Karpas-422 (cell line): ENCODE measurements at regions not wholly inside any gene's neighbourhood (a gene's known extent, or its start where the extent isn't known, plus 50 kb on each side); places are given as distances from the start of the nearest gene placed in this dataset.

Experiments used
- DNase-seq: peaks from one replicate; pipeline ENCODE4 v3.0.0-alpha.2; 2015
- H2AFZ ChIP-seq: fragments of 200-600 bp; sonication (generic); 2 replicates; pipeline ENCODE4 v1.6.1; 2014; ENCODE audit warnings: antibody characterized with exemption, low read length, mixed read lengths
- H3K27ac ChIP-seq: fragments of 200-600 bp; sonication (generic); 2 replicates; pipeline ENCODE4 v1.5.1; 2014; ENCODE audit warnings: mild to moderate bottlenecking, low read length, moderate library complexity
- H3K27me3 ChIP-seq: fragments of 200-600 bp; sonication (generic); 2 replicates; pipeline ENCODE4 v1.6.1; 2014; ENCODE audit warnings: low read length, mixed read lengths
- H3K36me3 ChIP-seq: fragments of 200-600 bp; sonication (generic); 2 replicates; pipeline ENCODE4 v1.6.1; 2014; ENCODE audit warnings: low read length, mixed read lengths; ENCODE audit not compliant: insufficient read depth
- H3K4me1 ChIP-seq: fragments of 200-600 bp; sonication (generic); 2 replicates; pipeline ENCODE4 v1.6.1; 2014; ENCODE audit warnings: mild to moderate bottlenecking, low read length, mixed read lengths
- H3K4me2 ChIP-seq: fragments of 200-600 bp; sonication (generic); 2 replicates; pipeline ENCODE4 v1.6.1; 2014; ENCODE audit warnings: low read length, low read depth, mild to moderate bottlenecking; ENCODE audit not compliant: poor library complexity, severe bottlenecking
- H3K4me3 ChIP-seq: fragments of 200-600 bp; sonication (generic); 2 replicates; pipeline ENCODE4 v1.5.1; 2014; ENCODE audit warnings: mild to moderate bottlenecking, antibody characterized with exemption, low read length, mixed read lengths
- H3K79me2 ChIP-seq: fragments of 200-600 bp; sonication (generic); 2 replicates; pipeline ENCODE4 v1.6.1; 2014; ENCODE audit warnings: mild to moderate bottlenecking, low read length, mixed read lengths
- H3K9ac ChIP-seq: fragments of 200-600 bp; sonication (generic); 2 replicates; pipeline ENCODE4 v1.6.0; 2014; ENCODE audit warnings: low read length
- H3K9me2 ChIP-seq: fragments of 200-600 bp; sonication (generic), shearing (Covaris generic); replicated peaks from 2 replicates; pipeline ENCODE4 v1.6.0; 2014; ENCODE audit warnings: mild to moderate bottlenecking, low read length, moderate library complexity; ENCODE audit not compliant: insufficient read depth
- H3K9me3 ChIP-seq: fragments of 300-700, 200-600 bp; sonication (generic); 2 replicates; pipeline ENCODE4 v1.6.1; 2014; ENCODE audit warnings: low read length, mixed read lengths
- H4K20me1 ChIP-seq: fragments of 200-600 bp; sonication (generic); 2 replicates; pipeline ENCODE4 v1.6.1; 2014; ENCODE audit warnings: mild to moderate bottlenecking, antibody characterized with exemption, low read length, low read depth; ENCODE audit not compliant: insufficient read depth

DNA sequence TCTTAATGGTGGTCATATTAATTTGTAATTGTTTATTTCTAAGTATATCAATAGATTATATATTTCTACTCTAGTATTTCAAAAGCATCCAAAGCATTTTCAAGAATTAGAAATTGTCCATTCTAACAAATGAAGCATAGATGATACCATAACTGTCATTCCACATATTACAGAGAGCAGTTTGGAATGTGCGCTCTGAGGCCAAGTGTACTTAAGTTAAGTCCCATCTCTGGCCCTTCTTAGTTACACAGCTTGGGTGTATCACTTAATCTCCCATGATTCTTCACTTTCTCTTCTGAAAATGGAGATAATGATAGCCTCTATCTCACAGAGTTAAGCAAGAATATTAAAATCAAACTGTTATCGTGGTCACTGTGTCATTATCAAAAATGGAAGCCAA, 281.1 kb downstream of the MRPL39 start:
- Histone ChIP-seq H3K9ac (no peak overlapping the region), H3K9me2 (no peaks in the 10 kb centered on the region), H3K27ac (no peak overlapping the region), H3K4me3 (no peak overlapping the region), H3K79me2 (no peaks in the 10 kb centered on the region), H3K27me3 (no peaks in the 10 kb centered on the region), H3K9me3 (peaks cover 6% of the 10 kb centered on the region; the same call in 1 of the 2 replicates), H2AFZ (no peak overlapping the region), H3K36me3 (no peaks in the 10 kb centered on the region), H3K4me2 (no peak overlapping the region), H4K20me1 (no peaks in the 10 kb centered on the region), H3K4me1 (no peaks in the 10 kb centered on the region)
- no peak for DNase-seq

DNA sequence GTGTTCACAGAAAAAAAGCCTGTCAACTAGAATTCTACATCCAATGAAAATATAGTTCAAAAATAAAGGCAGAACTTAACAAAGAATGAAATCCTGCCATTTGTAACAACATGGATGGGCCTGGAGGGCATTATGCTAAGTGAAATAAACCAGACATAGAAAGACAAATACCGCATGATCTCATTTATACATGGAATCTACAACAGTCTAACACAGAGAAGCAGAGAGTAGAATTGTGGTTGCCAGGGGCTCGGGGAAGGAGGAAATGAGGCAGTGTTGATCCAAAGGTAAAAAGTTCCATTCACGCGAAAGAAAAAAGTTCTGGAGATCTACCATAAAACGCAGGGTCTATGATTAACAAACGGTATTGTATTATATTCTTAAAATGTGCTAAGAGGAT, 282.6 kb downstream of the MRPL39 start:
- no peaks in the 10 kb centered on the region for H4K20me1 ChIP-seq
- no peaks in the 10 kb centered on the region for H3K4me1 ChIP-seq
- H3K9ac ChIP-seq, result no peak overlapping the region
- no peaks in the 10 kb centered on the region for H3K36me3 ChIP-seq
- H2AFZ ChIP-seq, result no peak overlapping the region
- no peak for DNase-seq
- H3K79me2 ChIP-seq, result no peaks in the 10 kb centered on the region
- H3K27ac ChIP-seq, result no peak overlapping the region
- H3K9me2 ChIP-seq, result no peaks in the 10 kb centered on the region
- H3K27me3 ChIP-seq, result no peaks in the 10 kb centered on the region
- no peak overlapping the region for H3K4me3 ChIP-seq
- H3K4me2 ChIP-seq, result no peak overlapping the region
- peaks cover 6% of the 10 kb centered on the region; the same call in 1 of the 2 replicates for H3K9me3 ChIP-seq

DNA sequence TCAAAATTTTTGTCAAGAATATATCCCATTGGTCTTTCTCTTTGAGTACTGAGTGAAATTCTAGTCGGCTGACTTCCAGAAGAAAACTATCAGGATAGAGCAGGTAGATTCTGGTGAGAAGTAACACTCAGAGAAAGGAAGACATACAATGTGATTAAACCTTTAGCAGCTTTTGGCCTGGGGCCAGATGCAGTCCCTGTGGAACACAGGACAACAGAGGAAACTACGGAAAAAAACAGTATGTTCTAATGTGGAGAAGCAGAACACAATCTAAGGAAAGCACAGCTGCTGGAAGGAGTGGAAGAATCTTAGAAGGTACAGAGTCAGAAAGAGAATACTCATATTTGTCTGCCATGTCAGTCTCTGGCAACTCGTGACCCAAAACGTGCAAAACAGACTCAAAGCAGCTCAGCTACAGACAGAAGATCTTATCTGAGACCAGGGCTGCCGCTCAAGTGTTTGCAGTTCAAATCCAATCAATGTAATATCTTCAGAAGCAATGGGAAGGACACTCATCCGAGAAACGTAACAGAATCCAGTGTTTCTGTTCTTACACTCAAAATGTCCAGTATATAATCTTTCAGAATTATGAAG, 283.8 kb downstream of the MRPL39 start:
- no peak overlapping the region for H3K4me3 ChIP-seq
- DNase-seq, result no peak
- H3K4me2 ChIP-seq, result no peak overlapping the region
- no peaks in the 10 kb centered on the region for H3K36me3 ChIP-seq
- H2AFZ ChIP-seq, result no peak overlapping the region
- no peaks in the 10 kb centered on the region for H4K20me1 ChIP-seq
- no peak overlapping the region for H3K9ac ChIP-seq
- H3K27me3 ChIP-seq, result no peaks in the 10 kb centered on the region
- no peaks in the 10 kb centered on the region for H3K79me2 ChIP-seq
- H3K9me3 ChIP-seq, result peaks cover 6% of the 10 kb centered on the region; the same call in 1 of the 2 replicates
- no peak overlapping the region for H3K27ac ChIP-seq
- no peaks in the 10 kb centered on the region for H3K9me2 ChIP-seq
- H3K4me1 ChIP-seq, result no peaks in the 10 kb centered on the region

DNA sequence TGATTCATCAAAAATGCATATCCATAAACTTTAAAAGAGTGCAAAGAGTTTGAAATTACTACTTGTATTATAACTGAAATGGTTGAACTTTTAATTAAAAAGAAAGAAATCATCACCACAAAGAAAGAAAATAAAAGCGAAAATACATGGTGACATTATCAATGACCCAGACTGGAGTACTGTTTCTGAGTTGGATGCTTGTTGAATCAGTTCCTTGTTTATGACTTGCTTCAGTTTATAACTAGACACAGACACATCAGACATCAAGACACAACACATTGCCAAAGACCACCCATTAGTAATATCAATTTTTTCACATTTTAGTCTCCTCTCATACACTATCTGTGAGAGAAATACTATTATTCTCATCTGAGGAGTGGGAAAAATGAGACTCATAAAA, 293.0 kb downstream of the MRPL39 start:
- Histone ChIP-seq H3K9me2 (no peaks in the 10 kb centered on the region), H3K27me3 (no peaks in the 10 kb centered on the region), H3K79me2 (no peaks in the 10 kb centered on the region), H3K9ac (no peak overlapping the region), H4K20me1 (no peaks in the 10 kb centered on the region), H3K9me3 (peaks cover 2% of the 10 kb centered on the region), H3K4me3 (no peak overlapping the region), H2AFZ (no peak overlapping the region), H3K36me3 (no peaks in the 10 kb centered on the region), H3K4me2 (no peak overlapping the region), H3K27ac (no peak overlapping the region), H3K4me1 (no peaks in the 10 kb centered on the region)
- DNase-seq, result no peak

DNA sequence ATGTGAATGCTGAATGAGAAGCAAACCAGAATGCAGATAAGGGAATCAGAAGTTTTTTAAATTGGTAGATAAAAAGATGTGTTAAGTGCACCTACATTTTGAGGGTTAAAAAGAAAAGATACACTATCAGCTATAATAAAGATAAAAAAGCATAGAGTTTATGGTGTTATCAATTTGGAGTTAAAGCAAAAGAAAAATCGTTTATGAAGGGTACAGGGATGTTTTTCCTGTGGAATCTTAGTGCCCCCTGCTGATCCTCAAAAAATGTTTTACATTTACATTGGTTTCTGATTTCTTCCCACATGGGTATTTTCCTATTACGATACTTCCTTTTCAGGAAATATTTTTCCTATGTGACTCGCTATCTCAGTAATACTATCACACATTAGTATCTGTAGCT, 293.5 kb downstream of the MRPL39 start:
- Histone ChIP-seq H3K9me2 (no peaks in the 10 kb centered on the region), H3K79me2 (no peaks in the 10 kb centered on the region), H3K4me2 (no peak overlapping the region), H3K36me3 (no peaks in the 10 kb centered on the region), H3K4me1 (no peaks in the 10 kb centered on the region), H3K4me3 (no peak overlapping the region), H3K27me3 (no peaks in the 10 kb centered on the region), H4K20me1 (no peaks in the 10 kb centered on the region), H3K9ac (no peak overlapping the region), H3K27ac (no peak overlapping the region), H3K9me3 (peaks cover 6% of the 10 kb centered on the region), H2AFZ (no peak overlapping the region)
- no peak for DNase-seq

DNA sequence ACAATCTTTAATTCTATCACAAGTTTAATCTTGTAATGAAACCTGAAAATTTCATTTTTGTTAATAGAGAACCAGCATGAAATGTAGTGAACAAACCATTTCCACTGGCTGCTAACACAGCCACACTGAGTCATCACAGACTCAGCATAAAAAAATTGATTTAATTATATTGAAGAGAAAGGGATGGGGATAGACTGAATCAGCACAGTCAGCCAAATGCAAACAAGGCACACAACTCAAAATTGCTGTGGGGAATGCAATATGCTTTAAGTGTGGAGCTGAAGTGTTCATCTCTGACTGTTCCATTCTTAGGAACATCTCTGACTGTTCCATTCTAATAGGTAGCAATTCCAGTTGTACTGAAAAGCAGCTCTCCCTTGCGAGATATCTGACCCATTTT, 299.8 kb downstream of the MRPL39 start:
- Histone ChIP-seq H3K9ac (no peak overlapping the region), H3K27me3 (no peaks in the 10 kb centered on the region), H3K27ac (no peak overlapping the region), H3K4me3 (no peak overlapping the region), H3K4me1 (no peaks in the 10 kb centered on the region), H3K4me2 (no peak overlapping the region), H3K9me2 (no peaks in the 10 kb centered on the region), H3K9me3 (peaks cover 16% of the 10 kb centered on the region), H2AFZ (no peak overlapping the region), H3K36me3 (no peaks in the 10 kb centered on the region), H4K20me1 (no peaks in the 10 kb centered on the region), H3K79me2 (no peaks in the 10 kb centered on the region)
- no peak for DNase-seq

DNA sequence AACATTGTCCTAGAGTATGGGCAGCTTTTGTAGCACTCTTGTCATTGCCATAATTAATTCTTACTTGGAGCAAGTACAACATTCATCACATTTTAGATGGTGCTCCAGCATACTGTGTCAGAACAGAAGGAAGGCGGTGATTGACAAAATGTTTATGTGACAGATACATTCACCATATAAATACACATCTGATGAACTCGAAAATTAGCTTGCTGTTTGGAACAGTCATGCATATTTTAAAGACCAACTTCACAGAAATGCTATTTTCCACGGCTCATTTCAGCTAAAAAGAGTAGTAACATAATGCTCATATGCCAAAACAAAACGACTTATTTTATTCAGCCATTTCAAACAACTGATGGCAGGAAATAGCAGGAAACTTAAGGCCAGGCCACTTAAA, 302.7 kb downstream of the MRPL39 start:
- Histone ChIP-seq H3K4me3 (no peak overlapping the region), H4K20me1 (no peaks in the 10 kb centered on the region), H3K79me2 (no peaks in the 10 kb centered on the region), H3K4me1 (no peaks in the 10 kb centered on the region), H3K27ac (no peak overlapping the region), H3K27me3 (no peaks in the 10 kb centered on the region), H3K4me2 (no peak overlapping the region), H3K36me3 (no peaks in the 10 kb centered on the region), H3K9me3 (peaks cover 16% of the 10 kb centered on the region), H3K9me2 (no peaks in the 10 kb centered on the region), H3K9ac (no peak overlapping the region), H2AFZ (no peak overlapping the region)
- no peak for DNase-seq

DNA sequence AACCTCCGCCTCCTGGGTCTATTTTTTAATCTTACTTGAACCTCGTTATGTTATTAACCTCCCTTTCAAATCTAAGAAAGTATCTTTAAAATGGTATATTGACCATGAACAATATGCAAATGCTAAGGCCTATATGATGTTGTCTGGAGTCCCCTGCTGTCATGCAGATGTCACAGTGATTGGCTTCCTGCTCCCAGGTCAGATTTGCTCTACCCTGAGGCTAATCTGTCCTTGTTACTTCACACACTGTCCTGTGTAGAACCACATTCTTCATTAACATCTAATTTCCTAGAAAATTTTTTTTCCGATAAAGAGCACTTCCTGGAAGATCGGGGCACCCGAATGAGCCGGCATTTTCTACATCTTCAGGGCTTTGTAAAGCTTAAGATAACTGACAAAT, 306.6 kb downstream of the MRPL39 start:
- H3K4me3 ChIP-seq, result no peak overlapping the region
- H2AFZ ChIP-seq, result no peak overlapping the region
- no peak for DNase-seq
- no peak overlapping the region for H3K9ac ChIP-seq
- H3K79me2 ChIP-seq, result no peaks in the 10 kb centered on the region
- no peaks in the 10 kb centered on the region for H3K36me3 ChIP-seq
- no peak overlapping the region for H3K4me2 ChIP-seq
- H3K9me2 ChIP-seq, result no peaks in the 10 kb centered on the region
- no peaks in the 10 kb centered on the region for H3K9me3 ChIP-seq
- no peaks in the 10 kb centered on the region for H3K27me3 ChIP-seq
- no peaks in the 10 kb centered on the region for H3K4me1 ChIP-seq
- no peaks in the 10 kb centered on the region for H4K20me1 ChIP-seq
- H3K27ac ChIP-seq, result no peak overlapping the region
